SKM-1 treated with dmso at 0.1 percent for 144 hours (cell line): ENCODE measurements at regions not wholly inside any gene's neighbourhood (a gene's known extent, or its start where the extent isn't known, plus 50 kb on each side); places are given as distances from the start of the nearest gene placed in this dataset.

Source experiments
- DNase-seq: peaks from one replicate; lab custom pipeline; 2025; ENCODE audit not compliant: unreplicated experiment; lab: John Stamatoyannopoulos, UW

- no peak for DNase-seq
Measured at GRCh38 chr6:163827143-163827542, 412.6 kb downstream of the QKI start.

GRCh38 chr6:163826629-163827028, 412.1 kb downstream of the QKI start:
- DNase-seq, result no peak

GRCh38 chr6:163825033-163825432, 410.5 kb downstream of the QKI start:
- no peak for DNase-seq

GRCh38 chr6:163823577-163823976, 409.1 kb downstream of the QKI start:
- no peak for DNase-seq

- no peak for DNase-seq
Measured at GRCh38 chr6:163820745-163821458, 406.4 kb downstream of the QKI start.

GRCh38 chr6:163820171-163820570, 405.7 kb downstream of the QKI start:
- no peak for DNase-seq

GRCh38 chr6:163818719-163819118, 404.2 kb downstream of the QKI start:
- no peak for DNase-seq

- no peak for DNase-seq
Measured at GRCh38 chr6:163816441-163816840, 401.9 kb downstream of the QKI start.

GRCh38 chr6:163815796-163816195, 401.3 kb downstream of the QKI start:
- DNase-seq, result no peak

- no peak for DNase-seq
Measured at GRCh38 chr6:163814494-163815364, 400.2 kb downstream of the QKI start.

- no peak for DNase-seq
Measured at GRCh38 chr6:163813979-163814493, 399.5 kb downstream of the QKI start.

GRCh38 chr6:163811317-163811716, 396.8 kb downstream of the QKI start:
- DNase-seq, result no peak

GRCh38 chr6:163809364-163809763, 394.8 kb downstream of the QKI start:
- no peak for DNase-seq

GRCh38 chr6:163808871-163809270, 394.4 kb downstream of the QKI start:
- no peak for DNase-seq

- no peak for DNase-seq
Measured at GRCh38 chr6:163808231-163808630, 393.7 kb downstream of the QKI start.

- no peak for DNase-seq
Measured at GRCh38 chr6:163806755-163807499, 392.4 kb downstream of the QKI start.

GRCh38 chr6:163804991-163805390, 390.5 kb downstream of the QKI start:
- no peak for DNase-seq

- no peak for DNase-seq
Measured at GRCh38 chr6:163802267-163802666, 387.7 kb downstream of the QKI start.

- no peak for DNase-seq
Measured at GRCh38 chr6:163797296-163797845, 382.9 kb downstream of the QKI start.

GRCh38 chr6:163793011-163793983, 378.8 kb downstream of the QKI start:
- DNase-seq, result no peak
